ENCODE measurements at regions not wholly inside any gene's neighbourhood (a gene's known extent, or its start where the extent isn't known, plus 50 kb on each side); places are given as distances from the start of the nearest gene placed in this dataset.

- no peak for DNase-seq
- peak; percentile 60 for ATAC-seq
- H3K27me3 ChIP-seq = no peaks in the 10 kb centered on the region
- peaks cover 0 to 40% of the 10 kb centered on the region in 2 donors for H3K4me1 ChIP-seq
- no peak overlapping the region for H3K4me3 ChIP-seq
- no peaks in the 10 kb centered on the region for H3K36me3 ChIP-seq
- no peak for TF ChIP-seq CTCF (IDR thresholded peaks at IDR 0.05)
- H3K27ac ChIP-seq = peak overlapping the region in 1 of 2 donors; percentile 85
- peaks cover 0 to 22% of the 10 kb centered on the region in 2 donors for H3K9me3 ChIP-seq
- intact Hi-C loops (cut with DNase I) = no loop called here
Measured at GRCh38 chr7:50220273-50220672, 84.2 kb upstream of the IKZF1 start.

- no peaks in the 10 kb centered on the region for H3K27me3 ChIP-seq
- DNase-seq (no peak), ATAC-seq (no peak)
- no peak for TF ChIP-seq CTCF (IDR thresholded peaks at IDR 0.05)
- H3K27ac ChIP-seq = peak overlapping the region in 1 of 2 donors; percentile 68
- H3K36me3 ChIP-seq = no peaks in the 10 kb centered on the region
- H3K4me1 ChIP-seq = peaks cover 0 to 60% of the 10 kb centered on the region in 2 donors
- H3K4me3 ChIP-seq = no peak overlapping the region
- H3K9me3 ChIP-seq = peaks cover 0 to 12% of the 10 kb centered on the region in 2 donors
- intact Hi-C loops (cut with DNase I) = loop anchor here in 1 of 2 donors (10.0 kb wide), 1 partner anchor 147 kb away; no protein-coding TSS in a partner anchor
Measured at GRCh38 chr7:50217821-50218281, 86.7 kb upstream of the IKZF1 start.

- Histone ChIP-seq H3K4me1 (peaks cover 0 to 65% of the 10 kb centered on the region in 2 donors), H3K27ac (peak overlapping the region in 1 of 2 donors; percentile 68), H3K36me3 (no peaks in the 10 kb centered on the region), H3K27me3 (no peaks in the 10 kb centered on the region), H3K4me3 (no peak overlapping the region), H3K9me3 (peaks cover 0 to 7% of the 10 kb centered on the region in 2 donors)
- intact Hi-C loops (cut with DNase I) = loop anchor here in 1 of 2 donors (10.0 kb wide), 1 partner anchor 147 kb away; no protein-coding TSS in a partner anchor
- ATAC-seq (no peak), DNase-seq (no peak)
- TF ChIP-seq CTCF (IDR thresholded peaks at IDR 0.05) = no peak
Measured at GRCh38 chr7:50217401-50217800, 87.1 kb upstream of the IKZF1 start.

- H3K4me1 ChIP-seq = peaks cover 0 to 71% of the 10 kb centered on the region in 2 donors
- ATAC-seq (no peak), DNase-seq (no peak)
- no peak overlapping the region for H3K4me3 ChIP-seq
- H3K36me3 ChIP-seq = no peaks in the 10 kb centered on the region
- H3K9me3 ChIP-seq = no peaks in the 10 kb centered on the region
- TF ChIP-seq CTCF (IDR thresholded peaks at IDR 0.05) = no peak
- H3K27me3 ChIP-seq = no peaks in the 10 kb centered on the region
- intact Hi-C loops (cut with DNase I) = loop anchor here in 1 of 2 donors (10.0 kb wide), 1 partner anchor 148 kb away; no protein-coding TSS in a partner anchor
- H3K27ac ChIP-seq = no peak overlapping the region
Measured at GRCh38 chr7:50216626-50217025, 87.9 kb upstream of the IKZF1 start.

GRCh38 chr7:50214771-50215170 is 89.7 kb upstream of the IKZF1 start:
- intact Hi-C loops (cut with DNase I) = loop anchor here in 1 of 2 donors (10.0 kb wide), 1 partner anchor 150 kb away; no protein-coding TSS in a partner anchor
- no peak overlapping the region for H3K27ac ChIP-seq
- no peak for TF ChIP-seq CTCF (IDR thresholded peaks at IDR 0.05)
- H3K36me3 ChIP-seq = no peaks in the 10 kb centered on the region
- ATAC-seq (no peak), DNase-seq (no peak)
- H3K9me3 ChIP-seq = no peaks in the 10 kb centered on the region
- no peaks in the 10 kb centered on the region for H3K27me3 ChIP-seq
- peaks cover 0 to 53% of the 10 kb centered on the region in 2 donors for H3K4me1 ChIP-seq
- H3K4me3 ChIP-seq = no peak overlapping the region

Data from left lung (tissue), 4 donors.